Loucy (cell line): ENCODE measurements at regions not wholly inside any gene's neighbourhood (a gene's known extent, or its start where the extent isn't known, plus 50 kb on each side); places are given as distances from the start of the nearest gene placed in this dataset.

ENCODE experiments used
- EZH2phosphoT487 ChIP-seq: fragments of 200-600 bp; IDR thresholded peaks from 2 replicates; pipeline ENCODE4 v1.6.1; 2018; ENCODE audit warnings: antibody characterized with exemption, mild to moderate bottlenecking, moderate library complexity, borderline replicate concordance
- TF ChIP-seq, protein P1 (sequence below): fragments of 200-600 bp; sonication (generic); conservative IDR thresholded peaks from 2 replicates; pipeline ENCODE4 v1.5.1; 2014; ENCODE audit warnings: mild to moderate bottlenecking, antibody characterized with exemption, low read length

DNA sequence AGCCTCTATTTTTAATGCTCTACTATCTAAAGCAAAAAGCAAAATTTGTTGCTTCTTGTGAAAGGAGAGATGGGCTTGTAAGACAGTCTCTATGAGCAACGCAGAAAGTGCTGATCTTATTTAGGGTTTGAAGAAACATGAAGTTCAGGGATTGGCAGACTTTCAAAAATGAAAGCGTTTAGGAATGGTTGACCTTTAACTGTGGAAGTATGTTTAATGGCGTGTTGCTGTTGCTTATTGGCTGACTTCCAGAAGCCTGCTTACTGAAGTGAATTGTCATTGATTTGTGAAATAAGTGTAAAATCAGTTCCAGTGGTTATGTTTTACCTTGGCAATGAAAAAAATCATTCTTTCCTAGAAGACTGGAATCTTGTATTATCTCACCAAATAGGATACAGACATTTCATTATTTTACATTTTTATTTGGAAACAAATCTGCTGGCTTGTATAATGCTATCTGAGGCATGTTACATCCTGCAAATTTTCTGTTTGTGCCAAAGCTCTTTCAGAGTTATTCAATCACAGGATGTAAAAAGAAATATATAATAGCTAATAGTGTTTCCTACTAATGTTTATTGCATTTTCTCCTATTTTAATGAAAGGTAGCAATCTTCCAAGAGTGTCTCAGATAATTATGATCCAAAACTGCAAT is 221.3 kb upstream of the SLITRK6 start:
- TF ChIP-seq, protein P1, sequence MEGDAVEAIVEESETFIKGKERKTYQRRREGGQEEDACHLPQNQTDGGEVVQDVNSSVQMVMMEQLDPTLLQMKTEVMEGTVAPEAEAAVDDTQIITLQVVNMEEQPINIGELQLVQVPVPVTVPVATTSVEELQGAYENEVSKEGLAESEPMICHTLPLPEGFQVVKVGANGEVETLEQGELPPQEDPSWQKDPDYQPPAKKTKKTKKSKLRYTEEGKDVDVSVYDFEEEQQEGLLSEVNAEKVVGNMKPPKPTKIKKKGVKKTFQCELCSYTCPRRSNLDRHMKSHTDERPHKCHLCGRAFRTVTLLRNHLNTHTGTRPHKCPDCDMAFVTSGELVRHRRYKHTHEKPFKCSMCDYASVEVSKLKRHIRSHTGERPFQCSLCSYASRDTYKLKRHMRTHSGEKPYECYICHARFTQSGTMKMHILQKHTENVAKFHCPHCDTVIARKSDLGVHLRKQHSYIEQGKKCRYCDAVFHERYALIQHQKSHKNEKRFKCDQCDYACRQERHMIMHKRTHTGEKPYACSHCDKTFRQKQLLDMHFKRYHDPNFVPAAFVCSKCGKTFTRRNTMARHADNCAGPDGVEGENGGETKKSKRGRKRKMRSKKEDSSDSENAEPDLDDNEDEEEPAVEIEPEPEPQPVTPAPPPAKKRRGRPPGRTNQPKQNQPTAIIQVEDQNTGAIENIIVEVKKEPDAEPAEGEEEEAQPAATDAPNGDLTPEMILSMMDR = no peak
- TF ChIP-seq EZH2phosphoT487 = no peak
